ENCODE measurements at regions not wholly inside any gene's neighbourhood (a gene's known extent, or its start where the extent isn't known, plus 50 kb on each side); places are given as distances from the start of the nearest gene placed in this dataset.
"Not testable (repeated sequence)": the region's sequence is repeated elsewhere in the genome, so short reads cannot be mapped to it uniquely, and the experiment has no call there.

GRCh38 chr1:185463011-185463410, 146.0 kb upstream of the IVNS1ABP start:
- Histone ChIP-seq H3K36me3 (replicated peaks in 1 of 2; ENCODE audit: insufficient read depth in 1 of 2, low read depth in 2 of 2) (no peaks in the 10 kb centered on the region), H3K4me3 (no peak overlapping the region), H3K9me3 (no peaks in the 10 kb centered on the region), H3K27me3 (no peaks in the 10 kb centered on the region), H3K27ac (no peak overlapping the region), H3K4me1 (no peaks in the 10 kb centered on the region)
- intact Hi-C loops (cut with DNase I): no loop called here
- ATAC-seq: no peak
- 37 to 43% methylated on average over 4 of the region's 4 CpGs for WGBS, 2 donors
- DNase-seq: no peak
- TF ChIP-seq POLR2A (IDR thresholded peaks at IDR 0.05) (no peak), CTCF (IDR thresholded peaks at IDR 0.05) (no peak)

GRCh38 chr1:185460723-185461122, 143.7 kb upstream of the IVNS1ABP start:
- H3K4me3 ChIP-seq; intact Hi-C loops (cut with DNase I): not testable (repeated sequence)

GRCh38 chr1:185459141-185459540, 142.1 kb upstream of the IVNS1ABP start:
- DNase-seq (no peak), ATAC-seq (no peak)
- Histone ChIP-seq H3K27ac (no peak overlapping the region), H3K9me3 (no peaks in the 10 kb centered on the region), H3K27me3 (no peaks in the 10 kb centered on the region), H3K4me1 (no peaks in the 10 kb centered on the region), H3K4me3 (no peak overlapping the region), H3K36me3 (replicated peaks in 1 of 2; ENCODE audit: insufficient read depth in 1 of 2, low read depth in 2 of 2) (no peaks in the 10 kb centered on the region)
- TF ChIP-seq CTCF (IDR thresholded peaks at IDR 0.05) (no peak), POLR2A (IDR thresholded peaks at IDR 0.05) (no peak)
- 90 to 92% methylated on average over 7 of the region's 7 CpGs for WGBS, 2 donors
- intact Hi-C loops (cut with DNase I): no loop called here

More at GRCh38 chr1:185460723-185461122, 143.7 kb upstream of the IVNS1ABP start:
- not testable (repeated sequence) for ATAC-seq; H3K36me3 ChIP-seq (replicated peaks in 1 of 2; ENCODE audit: insufficient read depth in 1 of 2, low read depth in 2 of 2); H3K4me1 ChIP-seq; DNase-seq; H3K27me3 ChIP-seq; H3K9me3 ChIP-seq; H3K27ac ChIP-seq
- WGBS, 2 donors: 91 to 94% methylated on average over 4 of the region's 4 CpGs

- TF ChIP-seq POLR2A (IDR thresholded peaks at IDR 0.05) (no peak), CTCF (IDR thresholded peaks at IDR 0.05) (no peak)
- intact Hi-C loops (cut with DNase I): no loop called here
- DNase-seq: no peak
- Histone ChIP-seq H3K4me1 (no peaks in the 10 kb centered on the region), H3K27ac (no peak overlapping the region), H3K27me3 (no peaks in the 10 kb centered on the region), H3K4me3 (no peak overlapping the region), H3K36me3 (replicated peaks in 1 of 2; ENCODE audit: insufficient read depth in 1 of 2, low read depth in 2 of 2) (no peaks in the 10 kb centered on the region), H3K9me3 (no peaks in the 10 kb centered on the region)
- ATAC-seq: no peak
- WGBS, 2 donors: 29 to 33% methylated on average over 2 of the region's 2 CpGs
These were observed 141.6 kb upstream of the IVNS1ABP start for GRCh38 chr1:185458670-185459069.

GRCh38 chr1:185453496-185454192, 136.6 kb upstream of the IVNS1ABP start:
- Histone ChIP-seq H3K4me3 (no peak overlapping the region), H3K9me3 (no peaks in the 10 kb centered on the region), H3K4me1 (no peaks in the 10 kb centered on the region), H3K27ac (no peak overlapping the region), H3K36me3 (replicated peaks in 1 of 2; ENCODE audit: insufficient read depth in 1 of 2, low read depth in 2 of 2) (no peaks in the 10 kb centered on the region), H3K27me3 (no peaks in the 10 kb centered on the region)
- DNase-seq: no peak
- 86 to 91% methylated on average over 7 of the region's 7 CpGs for WGBS, 2 donors
- TF ChIP-seq CTCF (IDR thresholded peaks at IDR 0.05): no peak
- no peak for TF ChIP-seq POLR2A (IDR thresholded peaks at IDR 0.05)
- no peak for ATAC-seq
- intact Hi-C loops (cut with DNase I): no loop called here
